ENCODE measurements at regions not wholly inside any gene's neighbourhood (a gene's known extent, or its start where the extent isn't known, plus 50 kb on each side); places are given as distances from the start of the nearest gene placed in this dataset.

DNA sequence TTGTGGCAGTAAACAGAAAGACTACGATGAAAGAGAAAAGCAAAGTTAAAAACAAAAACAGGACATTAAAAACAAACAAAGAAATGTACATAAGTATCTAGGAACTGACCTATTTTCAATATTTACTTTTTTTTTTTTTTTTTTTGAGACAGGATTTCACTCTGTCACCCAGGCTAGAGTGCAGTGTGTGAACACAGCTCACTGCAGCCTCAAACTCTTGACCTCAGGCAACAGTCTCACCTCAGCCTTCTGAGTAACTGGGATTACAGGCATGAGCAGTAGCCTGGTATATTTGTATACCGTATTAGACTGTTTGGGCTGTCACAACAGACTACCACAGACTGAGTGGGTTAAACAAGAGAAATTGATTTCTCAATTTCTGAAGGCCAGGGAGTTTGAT lies 1189.1 kb downstream of the CDH9 start:
- Mint-ChIP-seq H3K36me3 (ENCODE audit: low read depth) (no peaks in the 10 kb centered on the region), H3K27me3 (ENCODE audit: low read depth) (no peaks in the 10 kb centered on the region), H3K9me3 (ENCODE audit: low read depth) (peaks cover 7% of the 10 kb centered on the region), H3K27ac (ENCODE audit: unreplicated experiment) (no peak overlapping the region), H3K4me1 (ENCODE audit: low read depth) (no peaks in the 10 kb centered on the region), H3K4me3 (ENCODE audit: unreplicated experiment) (no peak overlapping the region)
- no peak for DNase-seq (ENCODE audit: low spot score)
- no peak for TF ChIP-seq CTCF (IDR thresholded peaks at IDR 0.05)

DNA sequence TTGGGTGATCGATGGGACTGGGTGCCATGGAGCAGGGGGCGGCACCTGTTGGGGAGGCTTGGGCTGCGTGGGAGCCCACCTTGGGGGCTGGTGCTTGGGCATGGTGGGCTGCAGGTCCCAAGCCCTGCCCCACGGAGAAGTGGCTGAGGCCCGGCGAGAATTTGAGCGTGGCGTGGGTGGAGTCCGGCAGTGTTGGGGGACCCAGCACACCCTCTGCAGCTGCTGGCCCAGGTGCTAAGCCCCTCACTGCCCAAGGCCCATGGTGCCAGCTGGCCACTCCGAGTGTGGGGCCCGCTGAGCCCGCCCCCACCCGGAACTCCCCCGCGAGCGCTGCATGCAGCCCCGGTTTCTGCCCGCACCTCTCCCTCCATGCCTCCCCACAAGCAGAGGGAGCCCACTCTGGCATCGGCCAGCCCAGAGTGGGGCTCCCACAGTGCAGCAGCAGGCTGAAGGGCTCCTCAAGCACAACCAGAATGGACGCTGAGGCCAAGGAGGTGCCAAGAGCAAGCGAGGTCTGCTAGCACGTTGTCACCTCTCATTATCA lies 1178.6 kb upstream of the CDH10 start:
- no peaks in the 10 kb centered on the region for H3K4me1 Mint-ChIP-seq (ENCODE audit: low read depth)
- peaks cover 22% of the 10 kb centered on the region for H3K9me3 Mint-ChIP-seq (ENCODE audit: low read depth)
- H3K4me3 Mint-ChIP-seq (ENCODE audit: unreplicated experiment): no peak overlapping the region
- no peak for TF ChIP-seq CTCF (IDR thresholded peaks at IDR 0.05)
- DNase-seq (ENCODE audit: low spot score): peak; percentile 84
- H3K36me3 Mint-ChIP-seq (ENCODE audit: low read depth): no peaks in the 10 kb centered on the region
- no peaks in the 10 kb centered on the region for H3K27me3 Mint-ChIP-seq (ENCODE audit: low read depth)
- H3K27ac Mint-ChIP-seq (ENCODE audit: unreplicated experiment): no peak overlapping the region
